ENCODE measurements at regions not wholly inside any gene's neighbourhood (a gene's known extent, or its start where the extent isn't known, plus 50 kb on each side); places are given as distances from the start of the nearest gene placed in this dataset.
"Not testable (repeated sequence)": the region's sequence is repeated elsewhere in the genome, so short reads cannot be mapped to it uniquely, and the experiment has no call there.

- Histone ChIP-seq H3K27me3 (ENCODE audit: control insufficient read depth, insufficient read depth, low read length) (no peaks in the 10 kb centered on the region), H3K4me3 (ENCODE audit: low read depth, low read length) (no peak overlapping the region), H3K36me3 (ENCODE audit: control insufficient read depth, insufficient read depth, low read length) (no peaks in the 10 kb centered on the region)
- no peak for TF ChIP-seq CTCF (IDR thresholded peaks at IDR 0.05; ENCODE audit: insufficient read depth, low read length, poor library complexity, severe bottlenecking)
- no peak for DNase-seq (ENCODE audit: low read depth)
These were observed 146.9 kb upstream of the POGK start for GRCh38 chr1:166692346-166692745.

GRCh38 chr1:166693158-166693557 is 146.1 kb upstream of the POGK start:
- no peak for TF ChIP-seq CTCF (IDR thresholded peaks at IDR 0.05; ENCODE audit: insufficient read depth, low read length, poor library complexity, severe bottlenecking)
- no peaks in the 10 kb centered on the region for H3K27me3 ChIP-seq (ENCODE audit: control insufficient read depth, insufficient read depth, low read length)
- DNase-seq (ENCODE audit: low read depth), result no peak
- H3K4me3 ChIP-seq (ENCODE audit: low read depth, low read length), result no peak overlapping the region
- H3K36me3 ChIP-seq (ENCODE audit: control insufficient read depth, insufficient read depth, low read length), result no peaks in the 10 kb centered on the region

GRCh38 chr1:166693673-166694297 is 145.5 kb upstream of the POGK start:
- TF ChIP-seq CTCF (IDR thresholded peaks at IDR 0.05; ENCODE audit: insufficient read depth, low read length, poor library complexity, severe bottlenecking), result no peak
- no peaks in the 10 kb centered on the region for H3K36me3 ChIP-seq (ENCODE audit: control insufficient read depth, insufficient read depth, low read length)
- no peaks in the 10 kb centered on the region for H3K27me3 ChIP-seq (ENCODE audit: control insufficient read depth, insufficient read depth, low read length)
- no peak for DNase-seq (ENCODE audit: low read depth)
- H3K4me3 ChIP-seq (ENCODE audit: low read depth, low read length), result no peak overlapping the region

- DNase-seq (ENCODE audit: low read depth), result no peak
- TF ChIP-seq CTCF (IDR thresholded peaks at IDR 0.05; ENCODE audit: insufficient read depth, low read length, poor library complexity, severe bottlenecking), result no peak
- no peaks in the 10 kb centered on the region for H3K36me3 ChIP-seq (ENCODE audit: control insufficient read depth, insufficient read depth, low read length)
- no peaks in the 10 kb centered on the region for H3K27me3 ChIP-seq (ENCODE audit: control insufficient read depth, insufficient read depth, low read length)
- no peak overlapping the region for H3K4me3 ChIP-seq (ENCODE audit: low read depth, low read length)
These were observed 144.2 kb upstream of the POGK start for GRCh38 chr1:166695115-166695514.

- not testable (repeated sequence) for H3K4me3 ChIP-seq (ENCODE audit: low read depth, low read length); H3K36me3 ChIP-seq (ENCODE audit: control insufficient read depth, insufficient read depth, low read length); DNase-seq (ENCODE audit: low read depth); H3K27me3 ChIP-seq (ENCODE audit: control insufficient read depth, insufficient read depth, low read length)
These were observed 143.4 kb upstream of the POGK start for GRCh38 chr1:166695834-166696233.

- TF ChIP-seq CTCF (IDR thresholded peaks at IDR 0.05; ENCODE audit: insufficient read depth, low read length, poor library complexity, severe bottlenecking), result no peak
- Histone ChIP-seq H3K4me3 (ENCODE audit: low read depth, low read length) (no peak overlapping the region), H3K36me3 (ENCODE audit: control insufficient read depth, insufficient read depth, low read length) (no peaks in the 10 kb centered on the region), H3K27me3 (ENCODE audit: control insufficient read depth, insufficient read depth, low read length) (no peaks in the 10 kb centered on the region)
- no peak for DNase-seq (ENCODE audit: low read depth)
These were observed 140.5 kb upstream of the POGK start for GRCh38 chr1:166698771-166699170.
